Hepatocyte (in vitro differentiated cells): ENCODE measurements at regions not wholly inside any gene's neighbourhood (a gene's known extent, or its start where the extent isn't known, plus 50 kb on each side); places are given as distances from the start of the nearest gene placed in this dataset.

Source experiments
- DNase-seq: peaks from one replicate; pipeline ENCODE4 v3.0.0-alpha.2; 2016; ENCODE audit warnings: low spot score
- H2AFZ ChIP-seq: fragments of 200-600 bp; sonication (generic); 2 replicates; pipeline ENCODE4 v1.6.0; 2016; ENCODE audit warnings: antibody characterized with exemption, mild to moderate bottlenecking
- H3K27ac ChIP-seq: fragments of 200-600 bp; sonication (generic); 2 replicates; pipeline ENCODE4 v1.5.1; 2016; ENCODE audit warnings: mild to moderate bottlenecking
- H3K27me3 ChIP-seq: fragments of 200-600 bp; sonication (generic); 2 replicates; pipeline ENCODE4 v1.6.1; 2016
- H3K36me3 ChIP-seq: fragments of 200-600 bp; sonication (generic); replicated peaks from 2 replicates; pipeline ENCODE4 v1.5.1; 2016; ENCODE audit warnings: low read depth; ENCODE audit not compliant: insufficient read depth
- H3K4me1 ChIP-seq: fragments of 200-600 bp; sonication (generic); 2 replicates; pipeline ENCODE4 v1.5.1; 2016; ENCODE audit warnings: mild to moderate bottlenecking, moderate library complexity; ENCODE audit not compliant: insufficient read depth
- H3K4me2 ChIP-seq: fragments of 200-600 bp; sonication (generic); 2 replicates; pipeline ENCODE4 v1.6.0; 2016
- H3K4me3 ChIP-seq: fragments of 200-600 bp; sonication (generic); 2 replicates; pipeline ENCODE4 v1.5.1; 2016; ENCODE audit warnings: mild to moderate bottlenecking
- H3K79me2 ChIP-seq: fragments of 200-600 bp; sonication (generic); 2 replicates; pipeline ENCODE4 v1.6.0; 2017; ENCODE audit warnings: mild to moderate bottlenecking
- H3K9me2 ChIP-seq: fragments of 200-600 bp; sonication (generic); replicated peaks from 2 replicates; pipeline ENCODE4 v1.6.0; 2017; ENCODE audit warnings: mild to moderate bottlenecking; ENCODE audit not compliant: insufficient read depth
- H3K9me3 ChIP-seq: fragments of 200-600 bp; sonication (generic); 2 replicates; pipeline ENCODE4 v1.5.1; 2016; ENCODE audit warnings: low read depth, mild to moderate bottlenecking
- H4K20me1 ChIP-seq: fragments of 200-600 bp; sonication (generic); 2 replicates; pipeline ENCODE4 v1.6.0; 2016; ENCODE audit warnings: mild to moderate bottlenecking; ENCODE audit not compliant: insufficient read depth, poor library complexity, severe bottlenecking
- EZH2 ChIP-seq: fragments of 200-600 bp; sonication (generic); IDR thresholded peaks from 2 replicates; pipeline ENCODE4 v1.6.1; 2016; ENCODE audit warnings: antibody characterized with exemption, mild to moderate bottlenecking, borderline replicate concordance
- EZH2phosphoT487 ChIP-seq: fragments of 200-600 bp; sonication (generic); IDR thresholded peaks from one replicate; pipeline ENCODE4 v1.6.1; 2018; ENCODE audit warnings: antibody characterized with exemption, mild to moderate bottlenecking, low read depth, moderate library complexity; ENCODE audit not compliant: unreplicated experiment, severe bottlenecking
- WGBS: methylation state at CpG from one replicate; pipeline ENCODE4 v1.1.6; 2016; ENCODE audit warnings: low lambda C conversion rate; ENCODE audit errors: missing lambda C conversion rate; 5-methylcytosine and 5-hydroxymethylcytosine counted together
- TF ChIP-seq, protein P1 (sequence below): fragments of 200-600 bp; sonication (generic); IDR thresholded peaks from 2 replicates; pipeline ENCODE4 v1.5.1; 2016; ENCODE audit warnings: antibody characterized with exemption, mild to moderate bottlenecking; ENCODE audit not compliant: poor library complexity

DNA sequence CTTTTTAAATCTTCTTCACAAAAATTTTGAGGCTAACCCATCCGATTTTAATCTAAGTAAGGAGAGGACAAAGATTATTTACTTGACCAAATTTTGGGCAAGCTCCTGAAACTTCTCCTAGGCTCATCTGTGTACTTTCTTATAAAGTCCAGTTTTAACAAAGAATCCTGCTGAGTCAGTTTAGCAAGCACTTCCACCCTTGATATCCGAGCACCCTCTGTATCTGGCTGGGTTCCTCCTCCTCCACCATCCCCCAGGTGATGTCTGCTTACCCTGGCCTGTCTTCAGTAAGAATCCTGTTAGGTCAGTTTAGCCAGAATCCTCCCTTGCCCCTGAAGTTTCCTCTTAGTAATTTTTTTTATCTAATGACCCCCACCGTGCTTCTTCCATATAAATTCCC is 140.5 kb downstream of the PHLDA1 start:
- WGBS = 67% methylated on average over 3 of the region's 3 CpGs
- Histone ChIP-seq H3K4me3 (no peak overlapping the region), H2AFZ (no peak overlapping the region), H3K4me2 (no peak overlapping the region), H3K9me3 (no peaks in the 10 kb centered on the region), H3K9me2 (no peaks in the 10 kb centered on the region), H4K20me1 (no peaks in the 10 kb centered on the region), H3K36me3 (no peaks in the 10 kb centered on the region), H3K27me3 (no peaks in the 10 kb centered on the region), H3K79me2 (no peaks in the 10 kb centered on the region), H3K27ac (no peak overlapping the region), H3K4me1 (no peaks in the 10 kb centered on the region)
- no peak for DNase-seq
- TF ChIP-seq EZH2 (no peak), EZH2phosphoT487 (no peak)
- TF ChIP-seq, protein P1, sequence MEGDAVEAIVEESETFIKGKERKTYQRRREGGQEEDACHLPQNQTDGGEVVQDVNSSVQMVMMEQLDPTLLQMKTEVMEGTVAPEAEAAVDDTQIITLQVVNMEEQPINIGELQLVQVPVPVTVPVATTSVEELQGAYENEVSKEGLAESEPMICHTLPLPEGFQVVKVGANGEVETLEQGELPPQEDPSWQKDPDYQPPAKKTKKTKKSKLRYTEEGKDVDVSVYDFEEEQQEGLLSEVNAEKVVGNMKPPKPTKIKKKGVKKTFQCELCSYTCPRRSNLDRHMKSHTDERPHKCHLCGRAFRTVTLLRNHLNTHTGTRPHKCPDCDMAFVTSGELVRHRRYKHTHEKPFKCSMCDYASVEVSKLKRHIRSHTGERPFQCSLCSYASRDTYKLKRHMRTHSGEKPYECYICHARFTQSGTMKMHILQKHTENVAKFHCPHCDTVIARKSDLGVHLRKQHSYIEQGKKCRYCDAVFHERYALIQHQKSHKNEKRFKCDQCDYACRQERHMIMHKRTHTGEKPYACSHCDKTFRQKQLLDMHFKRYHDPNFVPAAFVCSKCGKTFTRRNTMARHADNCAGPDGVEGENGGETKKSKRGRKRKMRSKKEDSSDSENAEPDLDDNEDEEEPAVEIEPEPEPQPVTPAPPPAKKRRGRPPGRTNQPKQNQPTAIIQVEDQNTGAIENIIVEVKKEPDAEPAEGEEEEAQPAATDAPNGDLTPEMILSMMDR = no peak

DNA sequence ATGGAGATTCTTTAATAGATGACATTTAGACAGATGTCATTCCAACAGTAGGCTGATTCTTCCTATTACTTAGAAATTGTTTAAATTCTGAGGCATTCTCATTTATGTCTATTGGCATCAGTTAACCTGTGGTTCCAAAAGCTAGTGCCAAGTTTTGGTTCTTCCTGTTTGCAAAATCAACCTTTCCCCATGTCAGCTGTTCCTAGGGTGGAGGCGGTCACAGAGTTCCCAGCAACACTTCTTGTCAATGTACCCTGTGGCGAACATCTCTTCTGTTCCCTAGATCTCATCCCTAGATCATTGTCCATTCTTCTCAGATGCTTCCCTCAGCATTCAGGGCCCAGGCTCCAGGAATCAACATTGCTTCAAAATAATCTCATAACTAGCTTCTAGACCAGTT is 140.9 kb downstream of the PHLDA1 start:
- no peak overlapping the region for H3K27ac ChIP-seq
- H3K4me3 ChIP-seq = no peak overlapping the region
- no peak overlapping the region for H2AFZ ChIP-seq
- no peaks in the 10 kb centered on the region for H4K20me1 ChIP-seq
- H3K27me3 ChIP-seq = no peaks in the 10 kb centered on the region
- no peaks in the 10 kb centered on the region for H3K9me2 ChIP-seq
- H3K9me3 ChIP-seq = no peaks in the 10 kb centered on the region
- no peak for DNase-seq
- TF ChIP-seq EZH2phosphoT487 = no peak
- TF ChIP-seq EZH2 = no peak
- TF ChIP-seq, protein P1 = no peak
- no peaks in the 10 kb centered on the region for H3K79me2 ChIP-seq
- no peaks in the 10 kb centered on the region for H3K36me3 ChIP-seq
- 100% methylated on average over 2 of the region's 2 CpGs for WGBS
- H3K4me2 ChIP-seq = no peak overlapping the region
- H3K4me1 ChIP-seq = no peaks in the 10 kb centered on the region

DNA sequence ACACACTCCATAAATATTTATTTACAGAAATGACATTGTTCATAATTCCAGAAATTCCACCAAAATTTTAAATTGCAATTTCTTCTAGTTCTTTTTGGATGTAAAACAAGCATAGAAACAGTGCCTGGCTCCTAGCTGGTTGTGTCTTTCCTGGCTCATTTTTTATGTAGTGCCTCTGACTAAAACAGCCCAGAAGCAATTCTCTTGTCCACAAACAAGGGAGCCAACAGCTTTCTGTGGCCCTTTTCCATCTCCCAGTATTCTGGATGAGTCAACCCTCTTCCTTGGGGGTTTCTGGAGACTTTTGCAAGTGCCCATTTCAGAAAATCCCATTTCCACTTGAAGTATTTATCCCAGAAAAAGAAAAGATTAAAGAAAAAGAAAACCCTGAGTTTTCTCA is 141.4 kb downstream of the PHLDA1 start:
- H3K79me2 ChIP-seq = no peaks in the 10 kb centered on the region
- TF ChIP-seq, protein P1 = no peak
- TF ChIP-seq EZH2 = no peak
- TF ChIP-seq EZH2phosphoT487 = no peak
- H4K20me1 ChIP-seq = no peaks in the 10 kb centered on the region
- no peaks in the 10 kb centered on the region for H3K9me2 ChIP-seq
- no peaks in the 10 kb centered on the region for H3K4me1 ChIP-seq
- no peak for DNase-seq
- no peak overlapping the region for H2AFZ ChIP-seq
- H3K27ac ChIP-seq = no peak overlapping the region
- no peaks in the 10 kb centered on the region for H3K36me3 ChIP-seq
- H3K4me2 ChIP-seq = no peak overlapping the region
- H3K4me3 ChIP-seq = no peak overlapping the region
- H3K9me3 ChIP-seq = no peaks in the 10 kb centered on the region
- H3K27me3 ChIP-seq = no peaks in the 10 kb centered on the region
